Cerebellar nuclear complex (tissue), 1 donor: ENCODE measurements at regions not wholly inside any gene's neighbourhood (a gene's known extent, or its start where the extent isn't known, plus 50 kb on each side); places are given as distances from the start of the nearest gene placed in this dataset.

Experiments
- DNase-seq, 2 experiments: peaks; one replicate each; lab custom pipeline; 2025; lab: John Stamatoyannopoulos, UW

DNA sequence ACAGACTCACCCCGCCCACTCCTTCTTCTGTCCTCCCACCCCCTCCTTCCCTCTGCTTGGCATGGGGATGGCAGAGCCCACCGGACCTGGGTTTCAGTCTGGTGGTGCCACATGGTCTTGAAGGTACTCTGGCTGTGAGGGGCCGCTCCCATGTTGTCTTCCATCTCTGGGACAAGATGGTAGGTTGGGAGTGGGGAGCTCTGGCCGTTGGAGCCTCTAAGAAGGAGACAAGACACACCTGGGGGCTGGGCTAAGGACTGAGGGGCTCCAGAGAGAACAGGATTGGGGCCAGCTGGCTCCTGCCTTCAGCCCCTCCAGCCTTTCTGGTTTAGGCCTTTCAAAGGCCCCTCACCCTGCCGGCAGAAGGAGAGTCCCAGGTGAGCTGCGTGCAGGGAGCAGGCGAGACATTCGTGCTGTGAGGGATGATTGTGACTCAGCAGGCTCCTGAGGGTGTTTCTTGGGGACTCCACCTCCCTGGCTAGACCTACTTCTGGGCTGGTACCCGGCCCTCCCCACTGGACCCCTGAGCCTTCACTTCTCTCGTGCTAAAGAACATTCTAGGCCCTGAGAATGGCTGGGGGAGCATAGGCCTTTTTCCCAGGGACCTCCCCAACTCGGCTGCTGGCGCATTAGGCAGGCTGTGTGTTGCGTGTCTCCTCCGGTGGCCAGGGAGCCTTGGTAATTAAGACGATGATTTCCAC lies 128.2 kb upstream of the HAAO start:
- no peak for DNase-seq

DNA sequence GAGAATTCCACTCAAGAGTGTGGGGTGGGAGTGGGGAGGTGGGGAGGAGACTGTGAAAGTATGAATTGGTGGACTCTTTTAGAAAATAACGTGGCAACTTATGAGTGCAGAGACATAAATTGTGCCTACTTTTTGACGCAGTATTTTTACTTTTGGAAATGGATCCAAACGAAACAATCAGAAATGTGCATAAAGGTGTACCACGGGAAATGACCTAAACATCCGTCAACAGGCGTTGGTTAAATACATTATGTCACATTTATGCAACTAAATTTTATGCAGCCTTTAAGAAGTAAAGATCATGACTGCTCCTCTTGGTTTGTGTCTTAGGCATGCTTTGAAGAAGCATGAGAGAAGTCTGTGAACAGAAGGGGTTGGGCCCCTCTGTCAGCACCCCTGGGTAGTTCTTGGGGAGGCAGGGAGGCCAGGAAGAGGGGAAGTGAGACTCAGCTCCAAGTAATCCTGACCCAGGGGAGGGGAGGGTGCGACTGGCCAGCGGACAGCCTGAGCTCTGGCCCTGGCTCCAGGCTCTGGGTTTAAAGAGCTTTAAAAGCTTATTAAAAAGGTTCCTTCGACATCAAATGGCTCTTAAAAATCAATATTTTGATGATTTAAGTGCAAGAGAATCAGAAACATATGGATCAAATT lies 126.4 kb upstream of the HAAO start:
- DNase-seq, result no peak

DNA sequence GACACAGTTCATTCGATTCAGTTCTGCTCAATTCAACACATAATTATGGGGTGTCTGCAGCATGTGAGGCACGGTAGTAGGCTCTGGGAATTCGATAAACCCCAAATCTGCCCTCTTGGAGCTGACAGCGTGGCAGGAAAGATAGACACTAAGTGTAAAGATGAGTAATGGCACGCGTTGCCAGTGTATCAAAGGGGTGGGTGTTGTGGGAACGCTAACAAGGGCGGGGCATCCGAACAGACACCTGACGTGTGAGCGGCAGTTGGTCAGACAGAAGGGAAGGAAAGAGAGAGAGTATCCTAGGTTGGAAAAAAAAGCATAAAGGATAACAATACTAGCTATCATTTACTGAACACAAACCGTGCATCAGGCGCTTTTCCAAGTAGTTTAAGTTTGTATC lies 125.7 kb upstream of the HAAO start:
- no peak for DNase-seq

DNA sequence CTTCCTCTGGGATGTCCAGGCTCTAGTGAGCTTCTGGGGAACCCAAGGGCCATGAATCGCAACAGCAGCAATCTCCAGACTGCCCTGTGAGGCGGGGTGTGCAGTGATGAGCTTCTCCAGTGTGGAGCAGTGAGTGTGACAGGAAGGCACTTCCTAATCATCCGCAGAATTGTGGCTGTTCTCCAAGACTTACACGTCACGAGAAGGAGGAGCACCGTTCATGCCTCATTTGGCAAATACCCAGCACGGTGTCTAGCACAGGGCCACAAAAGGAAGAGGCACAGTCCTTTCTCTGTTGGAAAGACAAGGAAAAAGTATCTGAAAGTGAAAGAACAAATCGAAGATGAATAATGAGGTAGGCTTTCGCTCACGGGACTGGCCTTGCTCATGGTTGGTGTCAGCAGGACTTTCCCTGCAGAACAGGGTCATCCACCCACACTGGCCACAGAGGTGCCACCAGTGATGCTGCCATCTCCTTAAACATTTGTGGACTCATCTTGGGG lies 125.1 kb upstream of the HAAO start:
- no peak for DNase-seq

DNA sequence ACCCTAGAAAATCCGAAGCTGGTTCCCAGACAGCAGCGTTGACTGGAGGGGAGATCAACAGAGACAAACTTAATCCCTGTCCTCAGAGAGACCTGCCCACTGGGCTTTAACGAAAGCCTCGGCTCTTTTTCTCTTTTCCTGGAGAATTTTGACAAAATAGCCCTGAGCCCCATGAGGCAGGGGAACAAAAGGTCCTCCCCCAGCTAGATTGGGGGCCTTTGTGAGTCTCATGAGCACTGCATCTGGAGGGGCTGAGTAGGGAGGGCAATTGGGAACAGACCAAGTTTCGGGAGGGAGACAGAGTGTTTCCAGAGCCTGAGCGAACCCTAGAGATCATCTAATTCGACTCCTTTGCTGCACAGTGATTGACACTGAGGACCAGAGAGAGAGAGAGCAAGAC lies 123.9 kb upstream of the HAAO start:
- DNase-seq, result no peak

DNA sequence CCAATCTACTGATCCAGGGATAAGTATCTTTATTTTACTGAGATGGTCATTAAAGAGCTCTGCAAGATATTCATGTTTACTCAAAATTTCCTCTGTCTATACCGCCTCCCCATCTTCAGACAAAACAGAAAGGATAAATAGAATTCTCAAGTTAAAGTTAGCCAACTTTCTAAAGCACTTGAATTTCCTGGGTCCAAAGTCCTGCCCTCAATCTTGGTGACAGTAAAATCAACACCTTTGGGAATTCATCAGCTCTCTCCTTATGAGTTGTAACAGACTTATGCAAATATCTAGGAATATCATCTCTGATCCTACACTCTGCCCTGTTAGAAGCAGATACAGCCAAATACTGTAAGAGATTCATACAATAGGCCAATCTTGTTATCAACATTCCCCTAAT lies 122.5 kb upstream of the HAAO start:
- no peak for DNase-seq

DNA sequence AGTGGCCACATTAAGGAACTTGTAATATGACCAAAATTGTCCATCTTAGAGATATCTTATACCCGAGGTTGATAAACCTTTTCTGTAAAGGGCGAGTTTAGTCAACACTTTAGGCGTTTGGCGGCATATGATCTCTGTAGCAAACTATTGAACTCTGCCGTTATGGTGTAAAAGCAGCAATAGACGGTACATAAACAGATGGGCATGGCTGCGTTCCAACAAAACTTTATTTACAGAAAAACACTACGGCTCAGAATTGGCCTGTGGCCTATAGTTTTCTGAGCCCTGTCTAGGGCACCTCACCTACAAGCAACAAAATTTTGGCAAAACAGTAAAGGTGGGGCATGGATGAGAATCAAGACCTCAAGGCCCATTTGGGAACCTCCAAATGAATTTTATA lies 121.9 kb upstream of the HAAO start:
- no peak for DNase-seq

DNA sequence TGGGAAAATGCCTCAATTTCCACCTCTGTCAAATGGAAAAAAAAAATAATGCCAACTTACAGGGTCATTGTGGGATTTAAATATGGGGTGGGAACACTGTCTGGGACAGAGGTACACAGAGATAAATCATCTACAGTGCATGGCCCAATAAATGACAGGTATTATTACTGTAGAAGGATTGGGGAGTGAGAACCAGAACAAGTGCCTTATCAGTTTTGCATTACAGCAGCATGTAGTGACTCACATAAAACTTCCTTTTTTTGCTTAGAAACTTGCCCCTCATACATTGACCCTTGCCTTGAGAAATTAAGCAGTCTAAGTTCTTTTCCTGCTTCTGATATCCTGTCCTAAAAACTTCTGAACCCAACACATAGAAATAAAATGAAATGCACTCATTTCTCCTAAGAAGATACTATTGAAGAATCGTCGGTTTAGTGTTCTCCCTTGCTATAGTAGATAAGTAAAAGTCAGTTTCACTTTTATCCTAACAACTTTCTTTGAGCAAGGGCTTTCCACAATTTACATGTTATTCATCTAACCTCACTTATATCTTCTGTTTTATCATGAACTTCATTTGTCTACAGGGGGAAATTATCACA lies 121.0 kb upstream of the HAAO start:
- DNase-seq, result no peak

DNA sequence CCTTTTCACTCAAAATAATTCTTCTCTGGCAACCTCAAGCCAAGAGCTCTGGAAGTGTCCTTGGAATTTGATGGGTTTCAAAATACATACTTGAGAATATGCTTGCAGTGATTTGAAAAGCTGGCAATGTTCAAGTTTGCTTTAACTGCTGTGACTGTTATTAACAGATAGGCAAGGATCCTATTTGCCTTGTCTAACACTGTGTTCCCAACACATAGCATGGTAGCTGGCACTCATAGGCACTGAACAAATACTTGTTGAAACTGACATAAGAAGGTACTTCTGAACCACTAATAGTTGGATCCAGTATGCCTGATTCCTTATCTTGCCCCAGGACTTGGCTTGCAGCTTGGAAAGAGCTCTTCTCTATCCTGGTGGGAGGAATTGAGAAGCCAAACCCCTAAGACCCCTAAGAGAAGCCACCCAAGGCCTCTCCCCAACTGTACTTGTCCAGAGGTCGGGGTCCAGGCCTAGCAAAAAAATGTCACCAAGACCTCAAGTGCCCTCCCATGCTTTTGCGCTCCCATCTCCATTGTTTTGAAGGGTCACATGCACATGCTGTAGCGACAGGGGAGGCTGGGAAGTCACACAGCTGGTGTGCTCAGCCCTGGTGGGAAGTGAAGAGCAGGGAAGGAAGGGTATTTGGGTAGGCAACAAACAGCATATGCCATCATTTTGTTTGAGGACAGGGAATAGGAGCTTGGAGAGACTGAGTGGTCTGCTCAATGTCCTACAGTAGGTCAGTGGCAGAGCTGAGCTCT lies 118.4 kb upstream of the HAAO start:
- no peak for DNase-seq

DNA sequence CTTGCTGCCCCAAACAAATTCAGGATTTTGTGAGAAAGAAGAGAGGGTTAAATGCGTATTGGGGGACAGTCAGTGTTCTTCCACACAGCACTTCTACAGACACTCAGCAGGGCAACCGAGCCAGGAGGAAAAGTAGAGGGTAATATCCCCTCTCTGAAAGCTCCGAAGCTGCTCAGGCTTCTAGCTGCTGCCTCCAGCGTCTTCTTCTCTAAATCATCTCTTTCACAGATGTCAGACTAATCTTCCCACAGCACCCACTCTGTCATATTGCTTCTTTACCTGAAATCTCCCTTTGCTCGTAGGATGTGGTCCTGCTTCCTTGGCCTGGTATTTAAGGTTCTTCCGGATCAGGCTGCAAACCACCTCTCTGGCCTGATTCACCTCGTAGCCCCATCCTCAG lies 117.6 kb upstream of the HAAO start:
- no peak for DNase-seq

DNA sequence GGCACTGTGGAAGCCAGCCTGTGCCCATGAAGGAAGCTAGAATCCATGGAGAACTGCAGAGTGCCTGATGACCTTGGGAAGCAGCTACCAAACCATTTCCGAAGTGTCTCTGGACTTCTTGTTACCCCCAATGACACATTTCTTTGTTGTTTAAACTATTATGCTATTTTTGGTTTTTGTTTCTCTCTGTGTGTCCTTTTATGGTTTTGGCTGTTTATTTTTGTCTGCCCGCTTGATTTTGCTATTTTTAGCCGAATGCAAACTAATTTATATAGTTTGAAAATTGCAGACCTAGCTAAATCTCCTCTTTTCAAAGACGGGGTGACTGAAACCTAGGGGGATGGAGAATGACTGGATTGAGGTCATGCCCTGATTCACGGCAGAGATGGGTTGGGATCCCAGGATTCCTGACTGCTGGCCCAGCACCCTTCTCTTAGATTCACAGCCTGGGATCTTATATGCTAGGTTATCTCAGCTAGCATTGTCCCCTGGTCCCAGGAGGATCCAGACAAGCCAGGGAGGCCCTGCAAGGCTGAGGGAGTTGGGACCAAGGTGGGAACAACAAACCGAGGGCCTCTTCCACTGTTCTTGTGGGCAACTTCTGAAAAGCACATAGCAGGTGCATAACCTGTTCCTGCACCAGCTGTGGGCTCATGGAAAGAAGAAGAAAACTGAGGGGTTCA lies 116.3 kb upstream of the HAAO start:
- DNase-seq, result no peak

DNA sequence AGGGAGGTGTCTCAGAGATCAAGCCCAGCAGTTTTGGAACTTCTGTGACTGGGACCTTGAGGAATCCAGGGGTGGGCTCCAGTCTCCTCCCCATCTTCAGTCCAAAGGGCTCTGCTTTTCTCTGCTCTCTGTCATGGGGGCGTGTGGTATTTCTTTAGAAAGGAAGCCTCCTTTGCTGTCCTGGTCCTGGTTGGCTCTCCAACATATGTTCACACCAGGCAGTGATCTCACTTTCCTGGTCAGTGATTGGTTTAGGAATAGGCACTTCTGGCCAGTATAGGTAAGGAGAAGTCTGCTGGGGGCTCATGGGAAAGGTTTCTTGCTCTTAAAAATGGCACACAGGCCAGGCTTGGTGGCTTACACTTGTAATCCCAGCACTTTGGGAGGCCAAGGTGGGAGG lies 115.5 kb upstream of the HAAO start:
- no peak for DNase-seq

DNA sequence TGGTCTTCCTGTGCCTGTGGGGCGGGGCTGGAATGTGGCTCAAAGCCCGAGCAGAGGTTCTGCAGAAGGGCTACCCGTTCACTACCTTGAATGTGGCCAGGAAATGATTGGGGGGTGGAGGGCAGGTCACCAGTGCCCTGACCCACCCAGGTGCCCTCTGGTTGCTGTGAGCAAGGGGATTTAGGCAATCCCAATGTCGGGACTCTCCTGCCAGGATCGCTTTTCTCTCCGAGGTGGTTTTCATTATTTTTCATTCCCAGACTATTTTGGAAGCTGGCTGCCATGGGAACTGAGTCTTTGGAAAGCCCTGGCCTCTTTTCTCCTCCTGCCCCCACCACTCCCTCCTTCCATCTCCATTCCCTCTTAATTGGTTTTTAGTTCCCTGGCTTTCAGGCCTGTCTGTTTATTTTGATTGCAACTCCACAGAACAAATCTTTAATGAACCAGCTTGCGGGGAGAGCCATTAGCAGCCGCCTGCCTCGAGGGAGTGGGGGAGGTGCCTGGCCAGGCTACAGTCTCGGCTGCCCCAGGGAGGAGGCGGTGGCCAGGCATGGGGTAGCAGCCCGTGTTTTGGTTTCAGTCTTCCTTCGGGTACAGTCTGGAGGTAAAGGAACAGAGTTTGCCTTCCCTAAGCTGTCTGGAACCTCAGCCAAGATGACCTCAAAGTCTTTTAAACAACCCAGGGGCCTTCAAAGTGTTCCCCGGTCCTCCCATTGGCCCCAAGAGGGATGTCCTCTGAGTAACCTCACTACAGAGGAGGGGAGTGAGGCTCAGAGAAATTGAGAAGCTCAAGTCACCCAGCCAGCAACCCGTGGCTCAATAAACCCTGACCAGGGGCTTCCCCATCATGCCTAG lies 114.4 kb upstream of the HAAO start:
- no peak for DNase-seq

DNA sequence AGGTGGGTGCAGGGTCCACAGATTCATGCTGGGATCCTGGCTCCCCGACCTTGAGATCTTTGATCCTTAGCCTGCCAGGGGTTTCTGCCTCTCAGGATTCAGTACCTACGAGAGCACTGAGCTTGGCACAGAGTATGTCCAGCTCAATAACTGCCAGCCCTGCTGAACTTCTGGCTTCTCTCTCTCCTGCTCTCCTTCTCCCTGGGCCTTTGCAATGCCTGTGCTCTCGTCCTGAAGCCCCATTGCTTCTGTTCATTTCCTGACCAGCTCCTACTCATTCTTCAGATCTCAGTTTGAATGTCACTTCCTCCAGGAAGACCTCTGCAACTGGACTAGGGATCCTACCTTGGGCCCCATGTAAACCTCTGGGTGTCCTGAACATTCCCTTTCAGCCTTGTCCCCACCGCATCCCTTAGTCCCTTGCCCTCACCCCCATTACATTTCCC lies 113.8 kb upstream of the HAAO start:
- DNase-seq, result no peak

DNA sequence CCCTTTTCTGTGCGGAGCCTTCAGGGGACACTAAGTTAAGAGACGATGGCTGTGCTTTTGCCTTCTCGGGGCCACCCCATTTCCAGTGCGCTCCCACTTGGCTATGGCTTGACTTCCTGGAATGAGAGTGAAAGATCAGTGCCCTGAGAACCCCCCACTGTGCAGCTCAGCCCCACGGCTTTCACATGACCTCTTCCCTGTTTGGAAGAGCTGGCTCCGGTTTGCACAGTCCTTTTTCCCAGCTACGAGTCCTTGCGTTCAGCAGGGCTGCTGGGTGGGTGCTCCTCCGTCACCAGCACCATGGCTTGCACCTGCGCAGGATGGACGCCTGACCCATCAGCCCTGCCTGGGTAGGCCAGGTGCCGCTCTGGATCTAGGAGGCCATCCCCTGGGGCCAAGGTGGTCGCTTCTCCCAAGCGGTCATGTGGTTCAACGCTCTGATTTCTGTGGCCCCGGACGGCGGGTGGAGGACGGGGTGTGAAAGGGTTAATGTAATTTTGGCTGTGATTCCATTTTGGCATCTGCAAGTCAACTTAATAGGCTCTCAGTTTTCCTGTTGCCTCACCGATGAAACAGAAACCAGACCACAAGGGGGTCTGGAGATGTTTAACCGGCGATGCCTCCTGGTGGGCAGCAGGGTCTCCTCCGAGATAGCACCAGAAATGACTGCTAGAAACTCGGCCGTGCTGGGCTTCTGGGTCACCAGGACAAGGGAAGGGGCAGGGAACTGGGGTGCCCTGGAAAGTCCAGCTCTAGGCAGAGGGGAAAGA lies 113.1 kb upstream of the HAAO start:
- DNase-seq, result no peak

DNA sequence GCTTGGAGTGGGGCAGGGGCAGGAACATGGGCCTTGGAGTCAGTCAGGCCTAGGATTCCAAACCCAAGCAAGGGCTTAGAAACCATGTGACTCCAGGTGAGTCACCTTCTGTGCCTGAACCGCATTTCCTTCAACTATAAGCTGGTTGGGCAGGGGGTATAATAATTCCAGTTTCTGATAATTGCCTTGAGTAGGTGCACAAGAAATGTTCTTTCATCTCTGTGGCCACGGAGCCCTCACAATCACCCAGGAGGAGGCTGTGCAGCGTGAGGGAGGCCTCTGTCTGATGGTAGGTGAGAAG lies 112.1 kb upstream of the HAAO start:
- DNase-seq, result no peak

DNA sequence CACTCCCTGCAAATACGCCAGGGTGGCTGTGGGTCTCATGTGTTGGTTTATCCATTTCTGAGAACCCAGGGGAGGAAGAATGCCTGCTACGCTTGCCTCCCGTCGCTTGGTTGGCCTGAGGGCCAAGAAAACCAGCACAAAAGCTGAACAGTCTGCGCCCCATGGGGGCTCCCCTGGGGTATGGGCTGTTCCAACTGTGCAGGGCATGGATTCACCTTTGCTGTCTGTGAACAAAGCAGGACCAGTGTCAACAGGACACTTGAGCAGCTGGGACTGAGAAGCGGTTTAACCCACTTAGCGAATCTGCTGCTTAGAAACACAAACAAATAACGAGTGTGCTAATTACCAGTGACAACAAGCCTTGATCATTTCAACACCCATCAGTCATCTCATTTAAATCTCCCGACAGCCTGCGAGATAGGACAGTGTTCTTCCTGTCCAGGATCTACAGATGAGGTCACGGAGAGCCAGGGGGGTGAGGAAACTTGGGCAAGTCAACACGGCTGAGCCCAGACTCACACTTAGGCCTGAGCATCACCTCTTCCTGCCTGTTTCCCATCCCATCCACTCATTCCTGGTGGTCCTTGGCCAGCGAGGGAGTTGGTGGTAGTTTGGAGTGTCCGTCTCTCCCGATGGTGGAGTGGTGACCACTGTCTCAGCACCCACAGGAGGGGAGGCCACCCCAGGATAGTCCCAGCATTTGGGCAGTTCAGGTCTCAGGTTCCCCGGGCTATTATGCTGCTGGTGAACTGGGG lies 111.6 kb upstream of the HAAO start:
- no peak for DNase-seq

DNA sequence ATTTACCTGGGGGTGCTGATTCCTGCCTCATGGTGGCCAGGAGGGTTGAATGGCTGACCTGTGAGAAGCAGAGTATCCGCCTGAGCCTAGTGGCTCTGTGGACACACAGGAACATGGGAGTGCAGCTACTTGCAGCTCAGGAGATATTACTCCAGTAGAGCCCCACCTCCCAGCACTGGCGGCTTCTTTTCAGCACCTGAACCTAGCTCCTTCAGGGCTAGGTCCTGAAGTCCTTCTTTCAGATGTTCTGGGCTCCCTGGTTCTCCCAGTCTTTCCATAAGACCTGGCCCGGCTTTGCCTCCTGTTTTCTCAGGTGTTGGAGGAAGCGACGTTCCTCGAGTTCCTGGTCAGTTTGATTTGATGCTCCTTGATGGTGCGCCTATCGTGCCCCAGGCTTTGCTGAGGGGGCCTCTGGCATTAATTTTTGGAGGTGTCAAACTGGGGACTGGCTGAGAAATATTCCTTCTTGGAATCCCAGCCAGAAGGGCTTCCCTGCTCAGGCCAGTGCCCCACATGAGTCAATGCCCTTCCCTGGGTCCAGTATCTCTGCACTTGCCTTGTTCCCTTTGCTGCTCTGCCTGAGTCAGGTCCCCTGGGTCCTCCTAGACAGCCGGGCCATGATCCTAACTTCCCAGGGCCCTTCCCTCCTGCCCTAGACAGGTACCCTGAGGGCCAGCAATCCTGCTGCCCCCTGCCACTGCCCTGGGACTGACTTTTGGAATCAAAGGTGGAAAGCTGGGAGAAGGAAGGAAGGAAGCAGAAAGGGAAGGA lies 110.7 kb upstream of the HAAO start:
- no peak for DNase-seq

DNA sequence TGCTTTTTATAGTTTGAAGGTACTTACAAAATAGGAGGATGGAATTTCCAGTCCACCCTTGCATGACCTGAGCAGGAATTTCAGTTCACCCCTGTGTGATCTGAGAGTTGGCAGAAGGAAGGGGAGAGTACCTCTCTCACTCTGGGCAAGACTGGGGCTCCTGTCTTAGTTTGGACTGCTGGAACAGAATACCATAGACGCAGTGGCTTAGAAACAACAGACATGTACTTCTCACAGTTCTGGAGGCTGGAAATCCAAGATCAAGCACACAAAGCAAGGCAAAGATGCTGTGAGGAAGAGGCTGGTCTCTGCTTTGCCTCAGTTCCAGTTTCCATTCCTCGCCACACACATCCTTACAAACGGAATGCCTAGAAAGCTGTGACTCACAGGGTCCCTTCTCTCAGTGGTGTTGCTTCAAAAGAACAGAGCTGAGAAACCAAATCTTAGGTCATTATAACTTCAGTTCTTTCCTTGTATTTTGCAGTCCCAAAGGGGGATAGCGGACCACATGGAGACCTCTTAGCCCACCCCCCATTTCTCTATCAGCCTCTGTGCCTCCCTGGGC lies 108.8 kb upstream of the HAAO start:
- no peak for DNase-seq
